Activated T-helper 2 cell treated with anti-CD3 and anti-CD28 coated beads, Interferon-gamma antibody, Interleukin-2, Interleukin-4, amounts not matched to agents 10 μg/mL and 5 μg/mL and 100 μg/mL, durations not matched to agents 14 hours and 24 hours and 36 hours (primary cell): ENCODE measurements at regions not wholly inside any gene's neighbourhood (a gene's known extent, or its start where the extent isn't known, plus 50 kb on each side); places are given as distances from the start of the nearest gene placed in this dataset.
"Not testable (repeated sequence)": the region's sequence is repeated elsewhere in the genome, so short reads cannot be mapped to it uniquely, and the experiment has no call there.

Experiments used
- DNase-seq: peaks from one replicate; pipeline ENCODE4 v3.0.0; 2021; ENCODE audit warnings: low spot score
- H3K27ac Mint-ChIP-seq: one replicate; pipeline ENCODE4 v1.8.0; 2021; ENCODE audit warnings: mixed read lengths
- H3K27me3 Mint-ChIP-seq: one replicate; pipeline ENCODE4 v1.8.0; 2021; ENCODE audit warnings: low read depth, mixed read lengths
- H3K36me3 Mint-ChIP-seq: one replicate; pipeline ENCODE4 v1.8.0; 2021; ENCODE audit warnings: low read depth, mixed read lengths
- H3K4me1 Mint-ChIP-seq: one replicate; pipeline ENCODE4 v1.8.0; 2021; ENCODE audit warnings: low read depth, mixed read lengths
- H3K4me3 Mint-ChIP-seq: one replicate; pipeline ENCODE4 v1.8.0; 2021; ENCODE audit warnings: low read depth, mild to moderate bottlenecking, moderate library complexity, mixed read lengths
- H3K9me3 Mint-ChIP-seq: one replicate; pipeline ENCODE4 v1.8.0; 2021; ENCODE audit warnings: mixed read lengths
- intact Hi-C: fragments of 100-400 bp; cut with micrococcal nuclease; formaldehyde crosslinking; loops from one replicate; pipeline ENCODE4 v1.15.1; 2023

DNA sequence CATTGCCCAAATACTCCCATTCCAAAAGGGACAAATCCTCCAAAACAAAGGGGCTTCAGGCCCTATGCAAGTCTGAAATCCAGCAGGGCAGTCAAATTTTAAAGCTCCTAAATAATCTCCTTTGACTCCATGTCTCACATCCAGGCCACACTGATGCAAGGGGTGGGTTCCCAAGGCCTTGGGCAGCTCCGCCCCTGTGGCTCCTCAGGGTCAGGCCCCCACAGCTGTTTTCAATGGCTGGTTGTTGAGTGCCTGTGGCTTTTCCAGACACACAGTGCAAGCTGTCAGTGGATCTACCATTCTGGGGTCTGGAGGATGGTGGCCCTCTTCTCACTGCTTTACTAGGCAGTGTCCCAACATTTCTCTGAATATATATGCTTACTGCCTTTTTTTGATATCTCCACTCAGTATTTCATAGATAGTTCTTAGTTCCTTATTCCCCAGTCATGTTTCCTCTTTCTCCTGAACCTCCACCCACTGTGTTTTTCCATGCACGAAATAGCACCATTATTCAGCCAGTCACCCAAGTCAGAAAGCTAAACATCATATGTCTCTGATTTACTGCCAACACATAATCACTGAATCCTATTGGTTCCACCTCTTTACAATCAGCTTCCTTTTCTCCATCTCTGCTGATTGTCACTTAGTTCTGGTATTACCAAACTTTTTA, 172.6 kb upstream of the CACNA2D1 start:
- no peak for DNase-seq
- Mint-ChIP-seq H3K27ac (no peak overlapping the region), H3K9me3 (no peaks in the 10 kb centered on the region), H3K4me1 (no peaks in the 10 kb centered on the region), H3K27me3 (no peaks in the 10 kb centered on the region), H3K36me3 (no peaks in the 10 kb centered on the region), H3K4me3 (no peak overlapping the region)
- intact Hi-C loops = no loop called here

DNA sequence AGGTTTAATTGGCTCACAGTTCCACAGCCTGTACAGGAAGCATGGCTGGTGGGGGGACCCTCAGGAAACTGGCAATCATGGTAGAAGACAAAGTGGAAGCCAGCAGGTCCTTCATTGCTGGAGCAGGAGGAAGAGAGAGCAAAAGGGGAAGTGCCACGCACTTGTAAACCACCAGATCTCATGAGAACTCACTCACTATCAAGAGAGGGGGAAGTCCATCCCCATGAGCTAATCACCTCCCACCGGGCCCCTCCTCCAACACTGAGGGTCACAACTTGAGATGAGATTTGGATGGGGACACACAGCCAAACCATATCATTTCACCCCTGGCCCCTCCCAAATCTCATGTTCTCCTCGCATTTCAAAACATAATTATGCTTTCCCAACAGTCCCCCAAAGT, 171.9 kb upstream of the CACNA2D1 start:
- Mint-ChIP-seq H3K4me1 (no peaks in the 10 kb centered on the region), H3K9me3 (no peaks in the 10 kb centered on the region), H3K27me3 (no peaks in the 10 kb centered on the region), H3K4me3 (no peak overlapping the region), H3K36me3 (no peaks in the 10 kb centered on the region), H3K27ac (no peak overlapping the region)
- no peak for DNase-seq
- intact Hi-C loops = no loop called here

DNA sequence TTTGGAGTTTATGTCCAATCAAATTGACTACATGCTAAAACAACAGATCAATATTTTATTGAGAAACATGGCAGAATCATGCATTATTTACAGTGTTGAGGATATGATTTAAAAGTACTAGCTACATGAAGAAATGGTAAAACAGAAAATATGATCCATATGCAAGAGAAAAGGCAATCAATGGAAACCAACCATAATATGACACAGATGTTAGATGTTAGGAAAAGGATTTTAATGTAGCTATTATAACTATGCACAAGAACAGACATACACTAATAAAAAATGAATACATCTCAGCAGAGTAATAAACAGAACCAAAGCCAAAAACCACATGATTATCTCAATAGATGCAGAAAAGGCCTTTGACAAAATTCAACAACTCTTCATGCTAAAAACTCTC, 166.2 kb upstream of the CACNA2D1 start:
- H3K27me3 Mint-ChIP-seq = no peaks in the 10 kb centered on the region
- H3K27ac Mint-ChIP-seq = no peak overlapping the region
- intact Hi-C loops = no loop called here
- no peaks in the 10 kb centered on the region for H3K9me3 Mint-ChIP-seq
- H3K4me3 Mint-ChIP-seq = no peak overlapping the region
- no peaks in the 10 kb centered on the region for H3K4me1 Mint-ChIP-seq
- no peak for DNase-seq
- no peaks in the 10 kb centered on the region for H3K36me3 Mint-ChIP-seq

DNA sequence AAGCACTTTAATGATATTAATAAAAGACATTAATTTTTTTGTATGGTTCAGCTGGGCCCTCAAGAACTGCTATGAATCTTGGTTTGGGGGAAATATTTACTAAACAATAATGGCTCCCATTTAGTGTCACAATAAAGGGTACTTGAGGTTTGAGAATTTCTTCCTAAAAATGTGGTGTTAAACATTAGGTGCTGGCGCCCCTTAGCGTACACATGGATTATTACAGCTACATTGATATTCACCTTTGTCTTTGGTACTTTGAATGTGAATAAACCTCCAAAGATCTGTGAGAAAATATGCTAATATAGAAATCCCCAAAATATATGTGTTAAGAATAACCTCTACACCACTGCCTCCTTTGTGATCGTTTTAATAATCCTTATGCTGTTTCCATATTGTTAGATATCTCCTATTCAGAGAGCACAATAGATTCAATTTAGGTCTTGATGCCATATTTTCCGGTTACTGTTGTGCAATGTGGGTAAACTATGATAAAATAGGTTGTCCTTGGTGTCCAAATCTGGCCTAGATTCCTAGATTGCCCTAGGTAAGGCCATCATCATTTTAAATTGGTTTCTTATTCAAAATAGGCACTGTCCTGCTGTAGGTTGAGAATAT, 161.8 kb upstream of the CACNA2D1 start:
- intact Hi-C loops = no loop called here
- H3K9me3 Mint-ChIP-seq = no peaks in the 10 kb centered on the region
- no peak for DNase-seq

DNA sequence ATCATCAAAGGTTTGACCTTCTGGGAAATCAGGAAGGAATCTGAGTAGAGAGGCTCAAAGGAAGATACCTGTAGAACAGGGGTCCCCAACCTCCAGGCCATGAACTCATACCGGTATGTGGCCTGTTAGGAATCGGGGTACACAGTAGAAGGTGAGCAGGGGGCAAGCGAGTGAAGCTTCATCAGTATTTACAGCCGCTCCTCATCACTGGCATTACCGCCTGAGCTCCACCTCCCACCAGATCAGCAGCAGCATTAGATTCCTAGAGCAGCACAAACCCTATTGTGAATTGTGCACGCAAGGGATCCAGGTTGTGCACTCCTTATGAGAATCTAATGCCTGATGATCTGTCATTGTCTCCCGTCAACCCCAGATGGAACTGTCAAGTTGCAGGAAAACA, 158.5 kb upstream of the CACNA2D1 start:
- H3K9me3 Mint-ChIP-seq = no peaks in the 10 kb centered on the region
- DNase-seq = no peak
- no peak overlapping the region for H3K27ac Mint-ChIP-seq
- H3K27me3 Mint-ChIP-seq = no peaks in the 10 kb centered on the region
- no peak overlapping the region for H3K4me3 Mint-ChIP-seq
- no peaks in the 10 kb centered on the region for H3K36me3 Mint-ChIP-seq
- intact Hi-C loops = loop anchor here (5.0 kb wide), 1 partner anchor 125 kb away; no protein-coding TSS in a partner anchor
- no peaks in the 10 kb centered on the region for H3K4me1 Mint-ChIP-seq

More for the DNA sequence above, 161.8 kb upstream of the CACNA2D1 start:
- H3K27me3 Mint-ChIP-seq = no peaks in the 10 kb centered on the region
- no peaks in the 10 kb centered on the region for H3K36me3 Mint-ChIP-seq
- H3K27ac Mint-ChIP-seq = no peak overlapping the region
- no peaks in the 10 kb centered on the region for H3K4me1 Mint-ChIP-seq
- H3K4me3 Mint-ChIP-seq = no peak overlapping the region

- Mint-ChIP-seq H3K27ac (no peak overlapping the region), H3K27me3 (no peaks in the 10 kb centered on the region), H3K4me3 (no peak overlapping the region), H3K4me1 (no peaks in the 10 kb centered on the region), H3K36me3 (no peaks in the 10 kb centered on the region), H3K9me3 (no peaks in the 10 kb centered on the region)
- intact Hi-C loops = loop anchor here (5.0 kb wide), 1 partner anchor 127 kb away; no protein-coding TSS in a partner anchor
- no peak for DNase-seq
Observed at GRCh38 chr7:82600531-82600930, 157.0 kb upstream of the CACNA2D1 start.

DNA sequence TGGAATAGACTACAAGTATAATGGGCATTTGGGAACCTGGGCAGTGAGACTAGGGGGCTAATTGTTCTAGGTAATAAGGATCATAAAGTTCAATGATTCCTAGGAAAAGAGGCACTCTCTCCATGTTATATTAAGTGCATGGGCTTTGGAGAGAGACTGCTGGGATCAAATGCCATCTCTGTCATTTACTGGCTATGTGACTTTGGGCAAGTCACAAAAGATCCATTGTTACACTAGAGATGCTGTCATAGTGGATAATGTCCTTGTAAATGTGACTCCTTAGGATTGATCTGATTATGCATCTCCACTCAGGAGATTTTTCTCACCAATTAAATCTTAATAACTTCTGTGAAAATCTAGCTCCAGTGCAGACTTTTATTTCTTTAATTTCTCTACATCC, 156.3 kb upstream of the CACNA2D1 start:
- no peaks in the 10 kb centered on the region for H3K36me3 Mint-ChIP-seq
- H3K27me3 Mint-ChIP-seq = no peaks in the 10 kb centered on the region
- no peaks in the 10 kb centered on the region for H3K4me1 Mint-ChIP-seq
- no peak overlapping the region for H3K4me3 Mint-ChIP-seq
- DNase-seq = no peak
- no peak overlapping the region for H3K27ac Mint-ChIP-seq
- H3K9me3 Mint-ChIP-seq = no peaks in the 10 kb centered on the region
- intact Hi-C loops = loop anchor here (5.0 kb wide), 1 partner anchor 127 kb away; no protein-coding TSS in a partner anchor

DNA sequence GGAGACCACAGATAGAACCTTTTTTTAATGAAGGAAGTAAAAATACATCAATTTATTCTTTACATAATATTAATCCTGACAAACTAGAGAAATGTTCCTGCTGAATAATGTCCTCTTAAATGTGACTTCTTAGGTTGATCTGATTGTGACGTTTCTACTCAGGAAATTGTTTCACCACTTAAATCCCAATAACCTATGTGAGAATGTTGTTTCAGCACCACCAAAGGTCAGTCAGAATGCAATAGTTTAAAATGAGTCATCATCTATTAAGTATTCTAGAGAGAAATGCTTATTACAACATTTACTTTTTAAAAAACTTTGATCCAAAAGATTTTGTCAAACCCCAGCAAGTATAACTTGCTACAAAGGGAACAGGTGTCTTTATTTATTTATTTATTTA, 155.4 kb upstream of the CACNA2D1 start:
- no peak overlapping the region for H3K4me3 Mint-ChIP-seq
- intact Hi-C loops = no loop called here
- H3K4me1 Mint-ChIP-seq = no peaks in the 10 kb centered on the region
- no peaks in the 10 kb centered on the region for H3K27me3 Mint-ChIP-seq
- no peak for DNase-seq
- H3K9me3 Mint-ChIP-seq = no peaks in the 10 kb centered on the region
- no peak overlapping the region for H3K27ac Mint-ChIP-seq
- no peaks in the 10 kb centered on the region for H3K36me3 Mint-ChIP-seq

DNA sequence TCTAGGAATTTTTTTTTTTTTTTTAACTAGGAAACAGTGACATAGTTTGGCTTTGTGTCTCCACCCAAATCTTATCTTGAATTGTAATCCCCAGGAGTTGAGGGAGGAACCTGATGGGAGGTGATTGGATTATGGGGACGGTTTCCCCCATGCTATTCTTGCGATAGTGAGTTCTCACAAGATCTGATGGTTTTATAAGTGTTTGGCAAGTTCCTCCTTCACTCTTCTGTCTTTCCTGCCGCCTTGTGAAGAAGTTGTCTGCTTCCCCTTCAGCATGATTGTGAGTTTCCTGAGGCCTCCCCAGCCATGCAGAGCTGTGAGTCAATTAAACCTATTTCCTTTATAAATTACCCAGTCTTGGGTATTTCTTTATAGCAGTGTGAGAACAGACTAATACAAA, 152.2 kb upstream of the CACNA2D1 start:
- DNase-seq, H3K9me3 Mint-ChIP-seq, H3K27ac Mint-ChIP-seq, H3K36me3 Mint-ChIP-seq, intact Hi-C loops, H3K4me3 Mint-ChIP-seq, H3K27me3 Mint-ChIP-seq, H3K4me1 Mint-ChIP-seq: not testable (repeated sequence)

GRCh38 chr7:82595176-82595575, 151.6 kb upstream of the CACNA2D1 start:
- Mint-ChIP-seq H3K27me3 (no peaks in the 10 kb centered on the region), H3K36me3 (no peaks in the 10 kb centered on the region), H3K27ac (no peak overlapping the region), H3K4me3 (no peak overlapping the region), H3K9me3 (no peaks in the 10 kb centered on the region), H3K4me1 (no peaks in the 10 kb centered on the region)
- no peak for DNase-seq
- intact Hi-C loops = no loop called here

DNA sequence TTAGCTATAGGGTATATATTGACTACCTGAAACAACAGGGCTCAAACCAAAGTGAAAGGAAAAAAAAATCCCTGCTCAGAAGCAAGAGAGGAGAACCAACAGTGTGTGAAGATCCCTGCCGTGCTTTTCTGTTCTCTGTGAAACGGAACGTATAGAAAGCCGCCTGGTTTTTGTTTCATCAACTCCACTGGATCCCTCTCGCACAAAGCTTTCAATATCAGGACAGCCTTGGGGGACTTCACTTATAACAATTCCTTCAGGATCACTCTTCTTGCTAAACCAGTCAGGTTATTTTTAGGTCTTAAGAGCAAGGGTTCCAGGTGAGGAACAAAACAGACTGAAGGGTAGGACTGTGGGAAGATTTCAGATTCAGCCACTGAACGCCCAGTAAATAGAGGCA, 151.1 kb upstream of the CACNA2D1 start:
- H3K4me1 Mint-ChIP-seq = no peaks in the 10 kb centered on the region
- intact Hi-C loops = no loop called here
- no peak for DNase-seq
- H3K27ac Mint-ChIP-seq = no peak overlapping the region
- no peaks in the 10 kb centered on the region for H3K9me3 Mint-ChIP-seq
- H3K27me3 Mint-ChIP-seq = no peaks in the 10 kb centered on the region
- H3K4me3 Mint-ChIP-seq = no peak overlapping the region
- no peaks in the 10 kb centered on the region for H3K36me3 Mint-ChIP-seq

GRCh38 chr7:82593780-82594179, 150.2 kb upstream of the CACNA2D1 start:
- H3K9me3 Mint-ChIP-seq = no peaks in the 10 kb centered on the region
- H3K36me3 Mint-ChIP-seq = no peaks in the 10 kb centered on the region
- DNase-seq = no peak
- intact Hi-C loops = no loop called here
- no peak overlapping the region for H3K4me3 Mint-ChIP-seq
- no peaks in the 10 kb centered on the region for H3K4me1 Mint-ChIP-seq
- H3K27me3 Mint-ChIP-seq = no peaks in the 10 kb centered on the region
- H3K27ac Mint-ChIP-seq = no peak overlapping the region

- H3K27me3 Mint-ChIP-seq = no peaks in the 10 kb centered on the region
- no peak overlapping the region for H3K4me3 Mint-ChIP-seq
- H3K36me3 Mint-ChIP-seq = no peaks in the 10 kb centered on the region
- H3K9me3 Mint-ChIP-seq = no peaks in the 10 kb centered on the region
- H3K4me1 Mint-ChIP-seq = no peaks in the 10 kb centered on the region
- DNase-seq = no peak
- no peak overlapping the region for H3K27ac Mint-ChIP-seq
- intact Hi-C loops = no loop called here
Observed at GRCh38 chr7:82592416-82592815, 148.8 kb upstream of the CACNA2D1 start.
